A673 (cell line): ENCODE measurements at regions not wholly inside any gene's neighbourhood (a gene's known extent, or its start where the extent isn't known, plus 50 kb on each side); places are given as distances from the start of the nearest gene placed in this dataset.

Source experiments
- BruUV-seq: library from RNA; stranded (reverse); fragments of 400-500 nt; replicated peaks from 2 replicates; lab custom pipeline; 2021; lab: Mats Ljungman, UMichigan
- CTCF ChIA-PET: fragments of 300-600 bp; sonication (Branson Sonifier 250); formaldehyde crosslinking; loops from one replicate; lab custom pipeline; 2022; ENCODE audit warnings: antibody characterized with exemption; lab: Charles Lee
- POLR2A ChIA-PET: fragments of 300-600 bp; sonication (Branson Sonifier 250); formaldehyde crosslinking; loops from one replicate; lab custom pipeline; 2022; ENCODE audit warnings: antibody characterized with exemption; ENCODE audit not compliant: low non-redundant PET; lab: Charles Lee
- DNase-seq: peaks from one replicate; pipeline ENCODE4 v3.0.0-alpha.2; 2015; ENCODE audit warnings: low spot score
- H3K27ac ChIP-seq: fragments of 200-600 bp; sonication (generic); 2 replicates; pipeline ENCODE4 v1.5.1; 2016; ENCODE audit warnings: mixed run types, low read depth, mild to moderate bottlenecking, mixed read lengths, antibody characterized with exemption, low read length; ENCODE audit not compliant: poor library complexity, severe bottlenecking
- H3K27me3 ChIP-seq: fragments of 200-600 bp; sonication (generic); replicated peaks from 2 replicates; pipeline ENCODE4 v1.6.1; 2017; ENCODE audit warnings: mixed run types, low read depth, mild to moderate bottlenecking, mixed read lengths, antibody characterized with exemption, low read length; ENCODE audit not compliant: insufficient read depth, poor library complexity
- H3K36me3 ChIP-seq: fragments of 200-600 bp; sonication (generic); 2 replicates; pipeline ENCODE4 v1.6.1; 2016; ENCODE audit warnings: mixed run types, mild to moderate bottlenecking, mixed read lengths, antibody characterized with exemption, low read length; ENCODE audit not compliant: insufficient read depth, poor library complexity, severe bottlenecking
- H3K4me1 ChIP-seq: fragments of 200-600 bp; sonication (generic); 2 replicates; pipeline ENCODE4 v1.6.1; 2017; ENCODE audit warnings: mixed run types, mild to moderate bottlenecking, mixed read lengths, antibody characterized with exemption, low read length; ENCODE audit not compliant: insufficient read depth, poor library complexity, severe bottlenecking
- H3K4me3 ChIP-seq: fragments of 200-600 bp; sonication (generic); 2 replicates; pipeline ENCODE4 v1.5.1; 2016; ENCODE audit warnings: low read depth, mixed run types, mild to moderate bottlenecking, mixed read lengths, low read length; ENCODE audit not compliant: poor library complexity, severe bottlenecking
- H3K9me3 ChIP-seq: fragments of 200-600 bp; sonication (generic); 2 replicates; pipeline ENCODE4 v1.6.1; 2016; ENCODE audit warnings: mixed run types, low read depth, mild to moderate bottlenecking, mixed read lengths, antibody characterized with exemption, low read length; ENCODE audit not compliant: poor library complexity, severe bottlenecking
- EZH2 ChIP-seq: fragments of 200-600 bp; sonication (generic); IDR thresholded peaks from 2 replicates; pipeline ENCODE4 v1.6.1; 2017; ENCODE audit warnings: borderline replicate concordance, low read depth, mild to moderate bottlenecking, mixed read lengths, antibody characterized with exemption, low read length; ENCODE audit not compliant: poor library complexity, severe bottlenecking
- intact Hi-C: fragments of 100-400 bp; cut with micrococcal nuclease; formaldehyde crosslinking; loops from one replicate; pipeline ENCODE4 v1.10.0; 2022; ENCODE audit not compliant: unreplicated experiment
- TF ChIP-seq, protein P1 (sequence below): fragments of 300-800, 200-600 bp; sonication (generic); conservative IDR thresholded peaks from 2 replicates; pipeline ENCODE4 v1.5.1; 2017; ENCODE audit warnings: low read depth, mild to moderate bottlenecking, antibody characterized with exemption, low read length, moderate library complexity, mixed read lengths

DNA sequence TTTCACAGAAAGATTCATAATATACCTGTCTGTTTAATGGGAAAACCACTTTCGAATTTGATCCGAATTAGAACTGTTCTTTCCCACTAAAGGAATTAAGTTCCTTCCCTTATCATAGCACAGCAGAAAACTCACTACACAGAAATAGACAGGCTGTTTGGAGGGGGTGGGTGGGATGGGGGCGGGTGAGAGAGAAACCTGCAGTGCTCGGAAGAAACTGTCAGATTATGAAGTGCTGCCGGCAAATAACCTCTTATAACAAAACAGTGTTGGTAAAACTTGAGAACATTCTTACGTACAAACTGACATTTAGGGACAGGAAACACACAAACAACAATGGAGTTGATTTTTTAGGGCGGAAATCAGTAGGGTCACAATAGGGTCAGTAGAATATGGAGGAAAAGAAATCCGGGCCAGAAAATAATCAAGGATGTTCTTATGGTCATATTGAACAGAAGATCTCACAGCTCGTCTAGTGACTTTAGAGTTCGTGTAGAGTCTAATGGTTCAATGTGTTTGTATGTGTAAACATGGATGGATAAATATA lies 756.0 kb upstream of the LRATD1 start:
- Histone ChIP-seq H3K9me3 (no peaks in the 10 kb centered on the region), H3K4me1 (no peaks in the 10 kb centered on the region), H3K36me3 (no peaks in the 10 kb centered on the region), H3K4me3 (no peak overlapping the region), H3K27me3 (peaks cover 13% of the 10 kb centered on the region), H3K27ac (no peak overlapping the region)
- no peak for DNase-seq
- POLR2A ChIA-PET, result interaction anchor here (0.5 kb wide), 1 partner anchor 363 kb away, joined by 4 read pairs; no protein-coding TSS in a partner anchor
- intact Hi-C loops, result no loop called here
- CTCF ChIA-PET, result no interaction called here
- no peak for TF ChIP-seq EZH2
- TF ChIP-seq, protein P1, sequence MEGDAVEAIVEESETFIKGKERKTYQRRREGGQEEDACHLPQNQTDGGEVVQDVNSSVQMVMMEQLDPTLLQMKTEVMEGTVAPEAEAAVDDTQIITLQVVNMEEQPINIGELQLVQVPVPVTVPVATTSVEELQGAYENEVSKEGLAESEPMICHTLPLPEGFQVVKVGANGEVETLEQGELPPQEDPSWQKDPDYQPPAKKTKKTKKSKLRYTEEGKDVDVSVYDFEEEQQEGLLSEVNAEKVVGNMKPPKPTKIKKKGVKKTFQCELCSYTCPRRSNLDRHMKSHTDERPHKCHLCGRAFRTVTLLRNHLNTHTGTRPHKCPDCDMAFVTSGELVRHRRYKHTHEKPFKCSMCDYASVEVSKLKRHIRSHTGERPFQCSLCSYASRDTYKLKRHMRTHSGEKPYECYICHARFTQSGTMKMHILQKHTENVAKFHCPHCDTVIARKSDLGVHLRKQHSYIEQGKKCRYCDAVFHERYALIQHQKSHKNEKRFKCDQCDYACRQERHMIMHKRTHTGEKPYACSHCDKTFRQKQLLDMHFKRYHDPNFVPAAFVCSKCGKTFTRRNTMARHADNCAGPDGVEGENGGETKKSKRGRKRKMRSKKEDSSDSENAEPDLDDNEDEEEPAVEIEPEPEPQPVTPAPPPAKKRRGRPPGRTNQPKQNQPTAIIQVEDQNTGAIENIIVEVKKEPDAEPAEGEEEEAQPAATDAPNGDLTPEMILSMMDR, result no peak
- no TSS peak for BruUV-seq

DNA sequence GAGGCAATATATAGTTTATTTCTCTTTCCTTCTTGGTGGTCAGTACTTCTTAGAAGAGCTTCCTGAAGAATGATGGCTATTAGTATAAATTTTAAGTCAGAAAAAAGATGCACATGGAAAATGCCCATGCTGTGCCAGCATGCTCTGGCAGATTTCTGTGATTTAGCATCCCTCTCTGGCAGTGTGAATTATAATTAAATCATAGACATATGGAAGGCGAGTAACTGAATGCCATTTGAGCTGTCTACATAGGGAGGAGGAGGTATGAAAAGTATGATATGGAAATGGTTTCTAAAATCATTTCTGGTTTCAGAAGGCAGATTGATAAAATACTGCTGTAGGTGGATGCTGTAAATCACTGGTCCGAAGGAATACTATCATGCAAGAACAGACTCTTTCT lies 754.9 kb upstream of the LRATD1 start:
- ChIA-PET POLR2A (no interaction called here), CTCF (no interaction called here)
- peaks cover 13% of the 10 kb centered on the region for H3K27me3 ChIP-seq
- H3K4me3 ChIP-seq, result no peak overlapping the region
- H3K36me3 ChIP-seq, result no peaks in the 10 kb centered on the region
- intact Hi-C loops, result no loop called here
- TF ChIP-seq EZH2, result no peak
- TF ChIP-seq, protein P1, result no peak
- H3K9me3 ChIP-seq, result no peaks in the 10 kb centered on the region
- no peaks in the 10 kb centered on the region for H3K4me1 ChIP-seq
- no peak overlapping the region for H3K27ac ChIP-seq
- no peak for DNase-seq
- no TSS peak for BruUV-seq

GRCh38 chr2:13884291-13884976 lies 748.1 kb upstream of the LRATD1 start:
- Histone ChIP-seq H3K36me3 (no peaks in the 10 kb centered on the region), H3K9me3 (no peaks in the 10 kb centered on the region), H3K4me1 (no peaks in the 10 kb centered on the region), H3K4me3 (no peak overlapping the region), H3K27me3 (no peaks in the 10 kb centered on the region), H3K27ac (no peak overlapping the region)
- no TSS peak for BruUV-seq
- CTCF ChIA-PET, result no interaction called here
- POLR2A ChIA-PET, result no interaction called here
- DNase-seq, result no peak
- TF ChIP-seq, protein P1, result no peak
- TF ChIP-seq EZH2, result no peak
- intact Hi-C loops, result no loop called here
